ENCODE measurements at regions not wholly inside any gene's neighbourhood (a gene's known extent, or its start where the extent isn't known, plus 50 kb on each side); places are given as distances from the start of the nearest gene placed in this dataset.

DNA sequence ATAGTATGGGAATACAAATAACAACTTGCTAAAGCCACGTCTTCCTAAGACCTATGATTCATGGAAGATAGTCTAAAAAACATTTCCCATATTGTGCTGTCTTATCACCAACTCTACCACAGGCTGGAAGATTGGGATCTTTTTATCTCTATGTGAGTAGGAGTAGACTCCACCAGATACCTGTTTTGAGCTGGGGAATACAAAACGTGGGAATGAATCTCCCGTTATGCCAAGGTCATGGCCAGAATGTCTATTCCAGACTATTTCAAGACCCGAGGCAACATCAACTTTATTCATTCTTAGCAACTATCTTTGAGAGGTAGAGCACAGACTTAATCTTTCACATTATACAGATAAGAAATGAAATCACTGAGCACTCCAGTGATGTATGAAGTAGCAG lies 2350.9 kb upstream of the WWC1 start:
- DNase-seq (ENCODE audit: low spot score): no peak

DNA sequence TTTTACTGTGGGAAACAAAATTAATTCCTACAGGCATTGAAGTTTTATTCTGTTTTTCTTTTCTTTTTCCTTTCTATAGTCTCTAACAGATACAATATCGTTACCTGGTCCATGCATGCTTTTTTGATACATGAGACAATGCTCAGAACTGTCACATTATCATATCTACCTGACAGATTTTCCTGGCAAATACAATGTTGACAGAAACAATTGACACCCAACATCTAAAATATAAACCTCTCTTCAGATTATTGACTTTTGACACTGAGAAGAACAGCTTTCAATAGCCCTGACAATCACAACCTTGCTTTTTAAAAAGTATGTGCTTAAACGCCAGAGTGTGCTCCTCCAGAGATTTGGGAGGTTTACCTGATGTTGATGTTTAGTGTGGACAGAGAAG lies 2334.6 kb upstream of the WWC1 start:
- no peak for DNase-seq (ENCODE audit: low spot score)

DNA sequence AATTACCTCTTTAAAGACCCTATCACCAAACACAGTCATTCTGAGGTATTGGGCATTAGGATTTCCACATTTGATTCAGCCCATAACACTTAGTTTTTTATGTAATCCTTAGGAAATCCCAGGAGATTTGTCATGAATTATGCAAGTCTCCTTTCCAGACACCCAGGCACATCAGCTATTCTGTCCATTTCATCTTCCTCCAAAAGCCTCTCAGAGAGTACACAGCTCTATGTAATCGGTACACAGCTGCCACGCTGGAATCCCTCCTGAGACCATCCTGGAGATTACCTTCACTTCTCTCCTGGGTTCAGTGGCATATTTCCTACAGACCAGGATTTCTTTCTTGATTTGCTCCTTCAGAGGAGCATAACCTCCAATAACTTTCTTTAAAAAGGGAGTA lies 2309.8 kb upstream of the WWC1 start:
- DNase-seq (ENCODE audit: low spot score): no peak

DNA sequence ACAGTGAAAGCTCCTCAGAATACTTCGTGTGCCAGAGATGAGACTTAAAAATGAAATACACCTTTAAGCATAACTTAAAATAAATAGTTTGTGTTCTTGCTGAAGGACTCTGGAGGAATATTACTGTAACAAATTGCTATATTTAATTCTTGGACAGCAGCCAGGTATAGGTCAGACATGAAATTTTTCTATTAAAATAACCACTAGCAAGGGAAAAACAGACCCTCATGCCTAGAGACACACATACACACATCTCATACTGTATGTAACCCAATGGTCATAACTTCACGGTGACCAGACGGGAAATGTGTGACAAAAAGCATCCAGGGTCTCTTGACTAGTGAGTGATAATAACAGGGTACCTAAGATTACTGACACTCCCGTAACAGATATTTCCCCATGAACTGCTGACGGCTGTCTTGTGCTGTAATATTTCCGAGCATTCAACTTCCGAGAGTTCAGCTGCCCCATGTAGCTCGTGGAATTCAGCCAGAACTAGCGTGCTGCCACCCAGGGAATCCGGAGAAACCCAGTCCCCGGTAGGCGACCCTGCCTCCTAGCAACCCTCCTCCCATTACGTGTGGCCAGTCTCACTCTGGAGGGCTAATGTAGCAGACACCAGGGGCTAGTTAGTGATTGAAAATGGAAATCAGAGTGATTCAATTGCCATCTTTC lies 2295.1 kb upstream of the WWC1 start:
- no peak for DNase-seq (ENCODE audit: low spot score)

DNA sequence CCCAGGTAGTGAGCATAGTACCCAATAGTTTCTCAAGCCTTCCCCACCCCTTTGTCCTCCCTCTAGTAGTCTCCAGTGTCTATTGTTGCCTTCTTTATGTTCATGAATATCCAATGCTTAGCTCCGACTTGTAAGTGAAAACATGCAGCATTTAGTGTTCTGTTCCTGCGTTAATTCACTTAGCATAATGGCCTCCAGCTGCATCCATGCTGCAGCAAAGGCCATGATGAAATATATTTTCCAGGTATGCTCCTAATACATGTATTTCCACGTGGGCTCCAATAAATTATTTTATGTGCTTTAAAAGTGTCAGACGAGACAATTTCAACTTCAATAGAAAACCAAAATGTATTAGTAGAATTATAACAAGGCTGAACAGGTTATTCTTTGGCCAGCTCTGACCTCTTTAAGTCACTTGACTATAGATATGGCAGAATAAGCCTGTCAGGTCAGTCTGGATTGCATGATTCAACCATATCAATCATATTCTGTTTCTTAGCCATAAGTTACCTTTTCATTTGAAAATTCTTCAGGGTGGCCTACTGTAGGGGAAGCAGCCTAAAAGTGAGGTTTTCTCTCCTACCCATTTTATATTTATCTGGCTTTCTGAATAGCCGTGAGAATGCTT lies 2291.6 kb upstream of the WWC1 start:
- DNase-seq (ENCODE audit: low spot score): no peak

DNA sequence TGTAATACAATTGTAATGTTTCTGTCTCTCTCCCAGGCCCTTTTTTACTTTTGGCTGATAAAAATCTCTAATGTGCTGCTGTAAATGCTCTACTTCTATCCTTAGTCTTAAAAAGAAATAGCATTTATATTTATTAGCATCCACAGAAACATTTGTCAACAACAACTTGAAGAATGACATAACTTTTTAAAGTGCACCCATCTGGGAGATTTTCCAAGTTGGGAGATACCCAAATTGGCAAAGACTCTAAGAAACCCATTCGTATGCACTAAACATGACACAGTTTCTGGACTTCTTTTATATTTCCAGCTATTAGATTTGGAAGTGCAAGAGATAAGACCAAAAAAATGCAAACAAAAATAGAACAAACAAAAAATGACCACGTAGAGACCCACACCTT lies 2287.4 kb upstream of the WWC1 start:
- no peak for DNase-seq (ENCODE audit: low spot score)

DNA sequence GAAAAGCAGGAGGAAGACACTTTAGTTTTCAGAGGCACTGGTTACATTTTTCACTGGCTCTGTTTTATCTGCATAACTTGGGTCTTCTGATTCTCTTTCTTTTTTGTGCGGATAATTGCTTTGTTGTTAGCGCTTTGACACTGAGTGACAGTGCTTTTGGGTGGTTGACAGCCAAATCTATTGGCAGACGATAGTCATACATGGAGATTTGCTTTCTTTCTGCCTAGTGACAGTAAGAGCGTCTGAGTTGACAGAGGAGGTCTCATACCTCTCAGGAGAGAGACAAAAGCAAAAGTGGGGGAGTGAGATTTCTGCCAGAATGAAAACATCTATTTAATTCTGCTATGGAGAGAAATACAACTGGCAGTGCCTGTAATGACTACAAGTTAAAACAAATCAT lies 2278.0 kb upstream of the WWC1 start:
- no peak for DNase-seq (ENCODE audit: low spot score)

DNA sequence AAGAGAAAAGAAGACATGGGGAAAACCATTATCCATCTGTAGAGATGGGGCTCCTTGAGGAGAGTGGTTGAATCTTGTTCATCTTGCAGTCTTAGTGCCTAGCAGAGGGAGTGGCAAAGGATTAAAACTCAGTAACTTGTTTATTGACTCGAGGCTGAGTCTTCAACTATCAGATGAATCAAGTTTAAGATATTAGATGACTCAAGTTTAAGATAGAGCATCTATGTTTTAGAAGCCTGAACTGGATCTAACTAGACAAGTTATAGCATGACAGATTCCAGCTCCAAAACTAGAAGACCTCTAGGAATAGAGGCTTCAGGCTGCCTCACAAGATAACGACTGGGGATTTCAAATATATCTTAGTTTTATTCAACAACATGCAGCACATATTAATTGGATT lies 2277.2 kb upstream of the WWC1 start:
- DNase-seq (ENCODE audit: low spot score): no peak

DNA sequence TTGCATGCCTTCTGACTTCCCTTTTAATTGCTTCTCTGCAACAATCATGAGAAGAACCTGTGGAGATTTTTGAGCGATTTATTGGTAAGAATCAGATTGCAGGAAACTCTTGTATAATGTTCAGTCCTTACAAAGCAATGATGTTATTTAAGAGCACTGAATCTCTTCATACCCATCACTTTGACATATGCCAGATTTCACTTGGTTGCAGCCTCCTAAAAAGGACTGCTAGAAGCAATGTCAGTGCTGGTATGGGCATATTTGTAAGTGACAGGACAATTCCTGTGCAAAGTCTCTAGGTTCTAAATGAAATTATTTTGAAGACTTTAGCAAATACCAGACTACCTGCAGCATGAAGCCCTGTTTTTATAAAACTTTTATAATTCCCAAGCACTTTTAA lies 2272.7 kb upstream of the WWC1 start:
- DNase-seq (ENCODE audit: low spot score): no peak

DNA sequence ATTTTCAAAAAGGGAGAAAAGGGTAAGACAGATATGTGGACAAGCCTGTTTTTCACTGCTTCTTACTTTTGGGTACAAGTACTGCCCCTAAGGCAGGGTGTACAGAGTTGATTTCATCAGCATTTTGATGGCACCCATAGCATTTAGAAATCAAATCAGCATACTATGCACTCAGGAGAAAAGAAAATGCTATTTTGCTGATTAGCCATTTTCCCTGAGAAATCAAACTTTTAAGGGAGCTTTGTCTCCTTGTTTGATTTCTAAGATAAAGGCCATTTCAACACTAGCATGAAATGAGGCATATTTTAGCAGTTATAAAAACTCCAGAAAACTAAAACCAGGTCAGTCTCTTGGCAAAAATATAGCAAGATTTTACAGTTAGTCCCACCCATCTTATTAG lies 2269.4 kb upstream of the WWC1 start:
- no peak for DNase-seq (ENCODE audit: low spot score)

DNA sequence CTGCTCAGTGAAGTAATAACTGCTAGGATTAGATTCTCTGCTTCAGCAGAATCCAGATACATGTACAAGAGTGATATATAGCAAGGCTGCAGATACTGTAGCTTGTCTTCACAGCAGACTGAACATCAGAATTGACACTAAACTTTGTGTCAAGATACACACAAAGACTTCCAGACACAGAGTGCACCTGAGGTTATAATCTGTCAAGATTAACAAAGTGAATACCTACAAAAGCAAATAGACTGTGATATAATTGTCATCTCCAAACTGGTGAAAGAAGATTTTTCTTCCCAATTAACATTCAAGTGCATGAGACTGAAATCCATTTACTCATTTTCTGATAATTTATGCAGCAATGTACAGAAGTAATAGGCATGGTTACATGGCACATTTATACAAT lies 2266.5 kb upstream of the WWC1 start:
- DNase-seq (ENCODE audit: low spot score): no peak

DNA sequence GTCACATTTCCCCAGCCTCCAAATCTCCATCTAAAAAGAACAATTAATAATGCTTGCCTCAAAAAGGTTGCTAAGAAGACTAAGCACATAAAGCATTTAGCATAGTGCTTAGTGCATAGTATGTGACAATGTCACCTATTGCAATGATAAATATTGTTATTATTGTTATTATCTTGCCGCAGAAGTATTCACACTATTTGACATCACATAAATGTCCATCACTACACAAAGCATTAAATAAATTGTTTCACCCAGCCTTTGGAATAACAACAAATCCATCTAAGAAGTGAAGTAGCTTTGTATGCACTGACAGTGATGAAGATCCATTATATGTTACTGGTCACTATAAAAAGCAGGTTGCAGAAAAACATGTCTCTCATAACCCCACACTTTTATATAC lies 2263.9 kb upstream of the WWC1 start:
- no peak for DNase-seq (ENCODE audit: low spot score)

DNA sequence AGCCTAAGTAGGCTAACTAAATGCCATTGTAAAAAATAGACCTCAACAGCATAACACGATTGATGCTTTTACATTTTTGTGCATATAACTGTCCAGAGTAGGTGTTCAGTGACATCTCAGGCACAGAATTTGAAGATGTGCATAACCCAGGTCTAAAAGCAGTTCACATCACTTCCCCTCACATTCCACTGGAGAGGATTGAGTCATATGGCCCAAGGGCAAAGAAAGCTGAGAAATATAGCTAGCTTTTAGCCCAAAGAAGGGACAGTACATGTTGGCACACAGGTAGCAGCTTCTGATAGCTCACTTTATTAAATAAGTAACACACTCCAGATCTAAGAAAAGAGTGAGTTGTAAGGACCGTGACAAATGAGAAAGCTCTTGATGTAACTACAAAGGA lies 2259.5 kb upstream of the WWC1 start:
- DNase-seq (ENCODE audit: low spot score): no peak

DNA sequence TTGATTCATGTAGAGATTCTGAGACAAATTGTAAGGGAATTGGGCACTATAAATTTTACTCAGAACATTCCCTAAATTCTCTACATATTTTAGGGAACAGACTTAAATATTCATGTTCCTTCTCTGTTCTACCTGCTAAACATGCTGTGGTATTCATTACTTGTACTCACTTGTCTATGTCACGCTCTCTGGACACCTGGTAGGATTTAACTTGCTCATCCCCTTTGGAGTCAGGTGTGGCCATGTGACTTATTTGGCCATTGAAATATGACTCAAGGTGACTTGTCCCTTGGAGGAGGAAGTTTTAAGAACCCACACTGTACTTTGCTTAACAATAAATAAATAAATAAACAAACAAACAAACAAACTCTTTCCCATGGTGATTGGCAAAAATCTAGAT lies 2258.8 kb upstream of the WWC1 start:
- no peak for DNase-seq (ENCODE audit: low spot score)

DNA sequence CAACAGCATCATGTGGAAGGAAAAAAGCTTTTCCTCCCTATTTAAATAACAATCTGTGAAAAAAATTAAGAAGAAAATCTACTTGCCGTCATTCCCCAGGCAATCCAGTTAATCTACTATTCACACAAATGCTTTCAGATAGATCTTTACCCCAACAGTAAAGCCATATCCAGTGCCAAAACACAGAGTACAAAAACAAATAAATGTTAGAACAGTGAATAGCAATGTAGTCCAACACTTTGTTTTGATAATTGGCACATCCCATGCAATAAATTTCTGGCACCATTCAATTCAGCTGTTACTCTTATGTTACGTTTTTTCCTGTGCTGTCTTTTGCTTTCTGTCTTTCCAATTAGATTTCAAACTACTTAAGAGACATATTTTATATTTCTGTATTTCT lies 2245.5 kb upstream of the WWC1 start:
- DNase-seq (ENCODE audit: low spot score): no peak

DNA sequence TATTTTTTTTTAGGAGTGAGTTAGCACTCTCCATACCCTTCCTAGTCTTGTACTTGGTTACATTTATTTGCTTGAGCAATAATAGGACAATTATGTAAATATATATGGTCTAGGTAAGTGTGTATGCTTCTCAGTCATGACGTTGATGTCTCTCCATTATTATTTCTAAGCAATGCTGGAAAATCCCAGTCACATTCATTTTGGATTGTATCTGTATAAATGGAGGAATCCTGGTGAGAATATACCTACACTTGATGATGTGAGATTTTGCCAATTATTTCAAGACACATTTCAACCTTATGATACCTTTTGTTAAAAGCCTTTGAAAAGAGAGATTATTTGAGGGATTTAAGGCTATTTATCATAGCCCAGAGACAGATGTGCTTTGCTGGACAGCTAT lies 2244.5 kb upstream of the WWC1 start:
- no peak for DNase-seq (ENCODE audit: low spot score)

DNA sequence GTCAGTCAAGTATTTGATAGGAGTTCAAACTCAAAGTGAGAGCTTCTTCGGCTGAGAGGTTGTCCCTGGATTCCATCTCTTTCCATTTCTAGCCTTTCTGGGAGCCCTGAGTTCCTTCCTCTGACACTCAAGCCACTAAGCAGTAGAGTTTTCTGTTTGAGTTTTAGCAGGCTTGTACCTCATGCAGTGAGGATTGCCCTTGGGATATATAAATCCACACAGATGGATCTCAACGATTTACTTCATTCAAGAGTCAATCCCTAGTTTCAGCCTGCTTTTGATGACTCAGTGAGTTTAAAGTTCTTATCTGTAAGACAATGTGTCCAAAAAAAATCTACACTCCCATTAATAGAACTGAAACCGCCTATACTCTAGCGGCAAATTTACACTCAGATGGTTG lies 2240.9 kb upstream of the WWC1 start:
- DNase-seq (ENCODE audit: low spot score): no peak

DNA sequence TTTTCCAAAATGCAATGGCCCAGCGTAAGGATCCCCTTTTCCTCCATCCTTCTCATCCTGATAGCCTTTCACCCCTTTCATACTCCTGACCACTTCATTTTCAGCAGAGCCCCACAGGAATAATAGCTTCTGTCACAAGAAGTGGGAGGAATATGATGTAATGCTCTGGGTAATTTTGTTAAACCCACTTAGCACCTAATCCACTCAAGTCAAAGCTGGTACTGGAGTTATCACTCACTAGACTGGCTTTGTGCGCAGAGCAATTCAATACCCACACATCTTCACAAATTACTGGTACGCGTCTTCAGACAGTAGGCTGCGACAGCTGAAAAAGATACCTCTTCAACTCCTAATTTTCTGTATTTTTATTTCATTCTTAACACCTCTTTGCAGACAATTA lies 2232.8 kb upstream of the WWC1 start:
- no peak for DNase-seq (ENCODE audit: low spot score)

DNA sequence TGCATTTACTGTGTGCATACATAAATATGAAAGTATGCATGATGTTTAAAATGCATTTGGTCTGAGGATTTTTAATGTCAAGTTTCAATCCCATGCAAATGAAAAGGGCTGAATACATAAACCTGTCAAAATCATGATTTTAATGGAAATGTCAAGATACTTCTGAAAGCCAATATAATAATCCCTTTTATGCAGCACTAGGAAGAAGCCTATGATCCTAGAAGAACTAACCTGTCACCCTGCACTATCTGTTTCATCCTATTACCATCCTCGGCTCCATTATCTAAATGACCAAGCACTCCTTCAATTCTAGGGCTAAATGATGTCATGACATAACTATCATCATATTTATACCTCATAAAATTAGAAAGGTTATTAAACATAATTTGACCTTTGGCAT lies 2229.4 kb upstream of the WWC1 start:
- DNase-seq (ENCODE audit: low spot score): no peak

DNA sequence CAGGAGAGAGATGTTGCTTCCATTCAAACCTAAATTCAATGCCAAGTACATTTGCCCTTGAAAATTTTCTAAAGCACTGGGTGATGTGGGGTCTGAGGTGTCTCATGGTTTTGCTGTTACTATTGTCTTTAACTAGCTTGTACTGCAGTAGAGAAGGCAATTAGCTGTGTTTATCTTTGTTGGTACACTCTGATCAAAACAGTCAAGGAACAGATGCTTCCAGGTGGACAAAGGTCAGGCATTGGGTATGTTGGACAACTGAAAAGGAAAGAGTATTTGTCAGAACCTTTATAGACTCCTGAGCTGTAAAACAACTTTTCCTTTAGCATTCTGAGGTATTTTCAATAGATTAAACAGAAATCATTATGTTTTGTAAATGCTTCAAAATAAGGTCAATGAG lies 2228.7 kb upstream of the WWC1 start:
- no peak for DNase-seq (ENCODE audit: low spot score)

DNA sequence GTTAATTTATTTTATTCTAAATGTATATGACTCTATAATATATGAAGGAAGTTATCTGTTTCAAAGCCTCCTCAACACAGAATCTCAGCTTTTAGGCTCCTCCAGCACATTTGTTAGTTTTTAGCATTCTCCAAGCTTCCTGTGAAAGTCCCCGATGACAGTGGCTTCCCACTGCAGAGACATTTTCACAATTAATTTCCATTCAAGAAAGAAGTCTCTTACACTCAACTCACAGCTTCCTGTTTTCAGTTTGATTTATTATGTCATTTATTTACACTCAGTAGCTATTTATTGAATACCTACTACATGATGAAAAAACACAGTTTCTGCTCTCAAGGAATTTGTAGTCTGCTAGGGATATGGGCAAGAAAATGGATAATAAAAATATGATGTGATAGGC lies 2228.2 kb upstream of the WWC1 start:
- DNase-seq (ENCODE audit: low spot score): no peak

DNA sequence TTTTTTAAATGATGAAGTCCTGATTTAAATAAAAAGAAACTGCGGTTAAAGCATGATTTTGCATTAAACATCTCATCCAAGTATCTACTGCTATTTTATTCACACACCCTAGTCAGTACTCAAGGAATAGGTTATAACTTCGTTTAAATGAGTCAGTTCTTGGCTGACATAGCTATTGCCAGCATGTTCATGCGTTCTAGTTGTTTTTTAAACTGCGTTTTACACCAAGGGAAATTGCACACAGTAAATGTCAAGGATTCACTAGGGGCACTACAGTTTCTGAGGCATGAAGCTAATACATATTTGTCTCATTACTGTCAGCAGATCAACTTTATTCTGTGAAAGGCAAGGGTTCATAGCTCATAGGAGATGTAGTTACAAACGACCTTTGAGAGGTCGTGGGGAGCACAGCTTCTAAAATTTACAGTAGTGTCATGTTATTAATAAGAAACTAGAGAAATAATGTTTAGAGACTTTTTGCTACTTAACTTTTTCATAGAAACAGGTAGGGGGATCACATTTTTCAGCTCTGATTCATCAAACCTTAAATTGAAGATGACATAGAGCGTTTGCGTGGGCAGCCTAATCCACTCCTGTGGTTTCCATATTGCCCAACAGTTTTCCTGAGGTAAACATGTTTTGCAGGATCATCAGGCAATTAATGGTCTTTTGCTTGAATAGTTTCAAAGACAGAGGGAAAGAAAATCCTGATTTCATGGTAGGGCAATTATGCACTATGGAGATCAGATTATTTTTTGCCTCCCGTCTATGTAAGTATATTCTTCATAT lies 2222.7 kb upstream of the WWC1 start:
- no peak for DNase-seq (ENCODE audit: low spot score)

DNA sequence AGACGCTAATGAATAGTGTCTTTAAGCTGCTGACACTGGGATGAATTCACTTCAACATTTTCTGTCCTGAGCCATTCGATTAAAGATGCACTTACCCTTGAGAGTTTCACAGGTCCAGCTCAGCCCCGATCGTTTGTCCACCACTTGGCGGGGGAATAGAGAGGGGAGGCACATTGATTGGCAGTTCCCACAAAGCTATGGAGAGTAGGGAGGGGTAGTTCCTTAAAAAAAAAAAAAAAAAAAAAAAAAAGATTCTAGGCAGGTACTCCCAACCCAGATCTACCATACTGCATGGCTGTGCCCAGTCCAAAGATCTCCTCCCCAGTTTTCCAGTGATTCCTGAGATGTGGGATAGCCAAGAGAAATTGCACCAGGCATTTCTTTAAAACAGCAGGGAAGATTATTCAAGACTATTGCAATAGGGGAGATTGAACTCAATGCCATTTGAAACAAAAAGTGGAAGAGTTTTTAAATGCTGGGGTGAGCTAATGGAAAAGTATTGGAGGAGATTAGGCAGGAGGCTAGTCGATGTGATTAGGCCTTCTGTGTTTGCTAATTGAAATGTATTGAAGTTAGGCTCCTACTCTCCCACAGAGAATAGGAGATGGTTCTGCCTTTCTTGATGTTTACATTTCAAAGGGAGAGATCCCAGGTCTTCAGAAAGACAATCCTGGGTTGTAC lies 2217.4 kb upstream of the WWC1 start:
- DNase-seq (ENCODE audit: low spot score): no peak

Data from CD4-positive, alpha-beta T cell treated with Interleukin-2 at 100 ng/mL for 4 hours (primary cell).